ENCODE measurements at regions not wholly inside any gene's neighbourhood (a gene's known extent, or its start where the extent isn't known, plus 50 kb on each side); places are given as distances from the start of the nearest gene placed in this dataset.

DNA sequence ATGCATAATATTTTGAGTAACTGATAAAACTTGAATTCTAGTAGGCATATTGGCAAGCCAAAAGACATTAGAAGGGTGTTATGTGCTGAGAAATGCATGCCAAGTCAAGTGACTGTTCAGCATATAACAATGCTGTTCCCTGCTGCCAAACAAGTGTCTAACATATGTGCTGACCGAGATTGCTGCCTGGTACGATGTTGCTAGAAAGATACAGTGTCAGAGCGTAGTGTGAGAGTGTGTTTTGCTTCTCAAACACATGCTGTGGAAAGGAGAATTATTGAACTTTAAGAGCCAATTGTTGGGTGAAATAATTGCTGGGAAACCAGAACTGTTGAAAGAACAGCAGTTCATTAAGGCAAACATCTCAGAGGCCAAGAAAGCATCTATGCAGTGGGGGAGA, 71.3 kb upstream of the GRIA4 start:
- Histone ChIP-seq H3K4me3 (ENCODE audit: low read length) (no peak overlapping the region), H3K79me2 (replicated peaks; ENCODE audit: insufficient read depth, low read length) (no peaks in the 10 kb centered on the region), H3K27ac (ENCODE audit: low read length) (no peak overlapping the region), H3K27me3 (ENCODE audit: insufficient read depth, low read depth, low read length) (no peaks in the 10 kb centered on the region), H3K9me2 (ENCODE audit: insufficient read depth, low read length) (no peaks in the 10 kb centered on the region), H4K20me1 (ENCODE audit: insufficient read depth) (no peaks in the 10 kb centered on the region), H3K36me3 (ENCODE audit: insufficient read depth, low read length) (no peaks in the 10 kb centered on the region), H3K9ac (ENCODE audit: low read length) (no peak overlapping the region), H3F3A (ENCODE audit: insufficient read depth, low read length, poor library complexity, severe bottlenecking) (no peaks in the 10 kb centered on the region), H3K9me3 (ENCODE audit: low read length) (no peaks in the 10 kb centered on the region), H3K4me2 (ENCODE audit: low read length) (no peak overlapping the region), H2AFZ (ENCODE audit: low read depth, low read length) (no peak overlapping the region)
- TF ChIP-seq TAF1 (IDR thresholded peaks at IDR 0.05; ENCODE audit: low read depth) (no peak), POLR2AphosphoS5 (IDR thresholded peaks at IDR 0.05) (no peak), RAD21 (conservative IDR thresholded peaks at IDR 0.05) (no peak), EP300 (conservative IDR thresholded peaks at IDR 0.05; ENCODE audit: poor library complexity, severe bottlenecking) (no peak), MXI1 (conservative IDR thresholded peaks at IDR 0.05; ENCODE audit: poor library complexity, severe bottlenecking) (no peak), SMC3 (conservative IDR thresholded peaks at IDR 0.05; ENCODE audit: poor library complexity) (no peak)
- TF ChIP-seq, protein P1, sequence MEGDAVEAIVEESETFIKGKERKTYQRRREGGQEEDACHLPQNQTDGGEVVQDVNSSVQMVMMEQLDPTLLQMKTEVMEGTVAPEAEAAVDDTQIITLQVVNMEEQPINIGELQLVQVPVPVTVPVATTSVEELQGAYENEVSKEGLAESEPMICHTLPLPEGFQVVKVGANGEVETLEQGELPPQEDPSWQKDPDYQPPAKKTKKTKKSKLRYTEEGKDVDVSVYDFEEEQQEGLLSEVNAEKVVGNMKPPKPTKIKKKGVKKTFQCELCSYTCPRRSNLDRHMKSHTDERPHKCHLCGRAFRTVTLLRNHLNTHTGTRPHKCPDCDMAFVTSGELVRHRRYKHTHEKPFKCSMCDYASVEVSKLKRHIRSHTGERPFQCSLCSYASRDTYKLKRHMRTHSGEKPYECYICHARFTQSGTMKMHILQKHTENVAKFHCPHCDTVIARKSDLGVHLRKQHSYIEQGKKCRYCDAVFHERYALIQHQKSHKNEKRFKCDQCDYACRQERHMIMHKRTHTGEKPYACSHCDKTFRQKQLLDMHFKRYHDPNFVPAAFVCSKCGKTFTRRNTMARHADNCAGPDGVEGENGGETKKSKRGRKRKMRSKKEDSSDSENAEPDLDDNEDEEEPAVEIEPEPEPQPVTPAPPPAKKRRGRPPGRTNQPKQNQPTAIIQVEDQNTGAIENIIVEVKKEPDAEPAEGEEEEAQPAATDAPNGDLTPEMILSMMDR (IDR thresholded peaks at IDR 0.05; ENCODE audit: poor library complexity, severe bottlenecking): no peak

DNA sequence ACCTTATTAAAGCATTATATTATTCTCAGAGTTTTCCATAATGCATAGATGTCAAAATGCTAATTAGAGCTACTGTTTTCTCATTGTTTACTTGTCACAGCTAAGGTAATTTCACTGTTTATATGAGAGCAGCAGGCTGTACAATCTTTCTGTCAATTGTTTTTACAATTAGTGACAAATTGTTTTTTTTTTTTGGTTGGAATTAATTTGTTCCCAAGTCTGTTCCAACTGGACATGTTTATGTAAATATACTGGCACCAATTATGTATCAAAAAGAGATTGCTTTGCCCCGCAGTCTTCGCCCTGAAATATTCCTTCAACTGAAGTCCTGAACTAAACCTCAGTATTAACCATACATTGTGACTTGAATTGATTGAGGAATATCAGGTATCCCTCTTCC, 72.3 kb upstream of the GRIA4 start:
- TF ChIP-seq TAF1 (IDR thresholded peaks at IDR 0.05; ENCODE audit: low read depth) (no peak), RAD21 (conservative IDR thresholded peaks at IDR 0.05) (no peak), POLR2AphosphoS5 (IDR thresholded peaks at IDR 0.05) (no peak), EZH2 (IDR thresholded peaks at IDR 0.05; ENCODE audit: borderline replicate concordance, insufficient read depth, low read length, poor library complexity, severe bottlenecking) (no peak), MXI1 (conservative IDR thresholded peaks at IDR 0.05; ENCODE audit: poor library complexity, severe bottlenecking) (no peak), REST (IDR thresholded peaks at IDR 0.05; ENCODE audit: borderline replicate concordance) (no peak), EP300 (conservative IDR thresholded peaks at IDR 0.05; ENCODE audit: poor library complexity, severe bottlenecking) (no peak)
- TF ChIP-seq, protein P1 (IDR thresholded peaks at IDR 0.05; ENCODE audit: poor library complexity, severe bottlenecking): no peak
- H2AFZ ChIP-seq (ENCODE audit: low read depth, low read length): no peak overlapping the region
- no peaks in the 10 kb centered on the region for H3F3A ChIP-seq (ENCODE audit: insufficient read depth, low read length, poor library complexity, severe bottlenecking)
- H3K9me2 ChIP-seq (ENCODE audit: insufficient read depth, low read length): no peaks in the 10 kb centered on the region
- H3K9ac ChIP-seq (ENCODE audit: low read length): no peak overlapping the region
- no peaks in the 10 kb centered on the region for H3K9me3 ChIP-seq (ENCODE audit: low read length)
- H4K20me1 ChIP-seq (ENCODE audit: insufficient read depth): no peaks in the 10 kb centered on the region
- H3K79me2 ChIP-seq (replicated peaks; ENCODE audit: insufficient read depth, low read length): no peaks in the 10 kb centered on the region
- H3K4me2 ChIP-seq (ENCODE audit: low read length): no peak overlapping the region
- no peak overlapping the region for H3K27ac ChIP-seq (ENCODE audit: low read length)
- no peaks in the 10 kb centered on the region for H3K27me3 ChIP-seq (ENCODE audit: insufficient read depth, low read depth, low read length)
- no peak overlapping the region for H3K4me3 ChIP-seq (ENCODE audit: low read length)
- H3K36me3 ChIP-seq (ENCODE audit: insufficient read depth, low read length): no peaks in the 10 kb centered on the region
